ENCODE measurements at regions not wholly inside any gene's neighbourhood (a gene's known extent, or its start where the extent isn't known, plus 50 kb on each side); places are given as distances from the start of the nearest gene placed in this dataset.

DNA sequence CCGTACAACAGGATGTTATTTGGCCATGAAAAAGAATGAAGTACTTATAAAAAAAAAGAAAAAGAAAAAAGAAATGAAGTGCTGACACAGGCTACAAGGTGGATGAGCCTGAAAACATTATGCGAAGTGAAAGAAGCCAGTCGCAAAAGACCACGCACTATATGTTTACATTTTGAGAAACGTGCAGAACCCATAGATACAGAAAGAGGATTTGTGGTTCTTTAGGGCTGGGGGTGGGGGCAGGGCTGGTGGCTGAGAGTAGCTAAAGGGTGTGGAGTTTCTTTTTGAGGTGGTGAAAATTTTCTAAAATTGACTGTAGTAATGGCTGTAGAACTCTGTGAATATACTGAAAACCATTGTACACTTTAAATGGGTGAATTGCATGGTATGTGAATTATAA is 86.0 kb upstream of the FAM20C start:
- Histone ChIP-seq H3K4me1 (ENCODE audit: insufficient read depth, low read length) (no peaks in the 10 kb centered on the region), H3K36me3 (ENCODE audit: insufficient read depth, low read length) (no peaks in the 10 kb centered on the region), H2AFZ (ENCODE audit: low read depth, low read length) (no peak overlapping the region), H3K27ac (ENCODE audit: low read length) (no peak overlapping the region), H3K4me2 (ENCODE audit: insufficient read depth, low read length) (no peak overlapping the region), H3K79me2 (ENCODE audit: insufficient read depth, low read length) (no peaks in the 10 kb centered on the region), H3K4me3 (ENCODE audit: low read depth in 1 of 2, low read length in 2 of 2) (no peak overlapping the region), H3K9me3 (ENCODE audit: insufficient read depth, low read length, severe bottlenecking) (no peaks in the 10 kb centered on the region), H3K9ac (ENCODE audit: low read depth, low read length) (no peak overlapping the region), H3K27me3 (ENCODE audit: insufficient read depth, low read length, poor library complexity) (peaks cover 3% of the 10 kb centered on the region), H4K20me1 (ENCODE audit: insufficient read depth, low read length) (peaks cover 4% of the 10 kb centered on the region)
- TF ChIP-seq, protein P1, sequence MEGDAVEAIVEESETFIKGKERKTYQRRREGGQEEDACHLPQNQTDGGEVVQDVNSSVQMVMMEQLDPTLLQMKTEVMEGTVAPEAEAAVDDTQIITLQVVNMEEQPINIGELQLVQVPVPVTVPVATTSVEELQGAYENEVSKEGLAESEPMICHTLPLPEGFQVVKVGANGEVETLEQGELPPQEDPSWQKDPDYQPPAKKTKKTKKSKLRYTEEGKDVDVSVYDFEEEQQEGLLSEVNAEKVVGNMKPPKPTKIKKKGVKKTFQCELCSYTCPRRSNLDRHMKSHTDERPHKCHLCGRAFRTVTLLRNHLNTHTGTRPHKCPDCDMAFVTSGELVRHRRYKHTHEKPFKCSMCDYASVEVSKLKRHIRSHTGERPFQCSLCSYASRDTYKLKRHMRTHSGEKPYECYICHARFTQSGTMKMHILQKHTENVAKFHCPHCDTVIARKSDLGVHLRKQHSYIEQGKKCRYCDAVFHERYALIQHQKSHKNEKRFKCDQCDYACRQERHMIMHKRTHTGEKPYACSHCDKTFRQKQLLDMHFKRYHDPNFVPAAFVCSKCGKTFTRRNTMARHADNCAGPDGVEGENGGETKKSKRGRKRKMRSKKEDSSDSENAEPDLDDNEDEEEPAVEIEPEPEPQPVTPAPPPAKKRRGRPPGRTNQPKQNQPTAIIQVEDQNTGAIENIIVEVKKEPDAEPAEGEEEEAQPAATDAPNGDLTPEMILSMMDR (IDR thresholded peaks at IDR 0.05; ENCODE audit: borderline replicate concordance, extremely low read depth, low read length, poor library complexity, severe bottlenecking), result no peak
- no peak for TF ChIP-seq EZH2 (IDR thresholded peaks at IDR 0.05; ENCODE audit: borderline replicate concordance, low read depth, low read length, severe bottlenecking)
- no peak for ATAC-seq (ENCODE audit: insufficient read depth, low read depth)
- DNase-seq, result no peak

DNA sequence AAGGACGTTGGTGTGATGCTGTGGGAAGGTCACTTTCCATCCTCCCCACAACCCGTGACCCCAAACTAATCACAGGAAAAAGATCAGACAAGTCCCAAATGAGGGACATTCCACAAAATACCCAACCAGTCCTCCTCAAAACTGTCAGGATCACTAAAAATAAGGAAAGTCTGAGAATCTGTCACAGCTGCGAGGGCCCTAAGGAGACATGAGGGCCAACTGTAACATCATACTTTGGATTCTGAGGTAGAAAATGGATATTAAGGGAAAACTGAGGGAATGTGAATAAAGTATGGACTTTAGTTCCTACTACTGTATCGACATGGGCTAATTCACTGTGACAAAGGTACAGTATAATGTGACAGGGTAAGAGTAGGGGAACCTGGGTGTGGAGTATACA is 85.1 kb upstream of the FAM20C start:
- no peak overlapping the region for H2AFZ ChIP-seq (ENCODE audit: low read depth, low read length)
- H3K4me2 ChIP-seq (ENCODE audit: insufficient read depth, low read length), result no peak overlapping the region
- no peaks in the 10 kb centered on the region for H3K9me3 ChIP-seq (ENCODE audit: insufficient read depth, low read length, severe bottlenecking)
- no peaks in the 10 kb centered on the region for H3K4me1 ChIP-seq (ENCODE audit: insufficient read depth, low read length)
- H3K27ac ChIP-seq (ENCODE audit: low read length), result no peak overlapping the region
- H3K27me3 ChIP-seq (ENCODE audit: insufficient read depth, low read length, poor library complexity), result no peaks in the 10 kb centered on the region
- H3K9ac ChIP-seq (ENCODE audit: low read depth, low read length), result no peak overlapping the region
- no peak overlapping the region for H3K4me3 ChIP-seq (ENCODE audit: low read depth in 1 of 2, low read length in 2 of 2)
- DNase-seq (no peak), ATAC-seq (ENCODE audit: insufficient read depth, low read depth) (no peak)
- no peaks in the 10 kb centered on the region for H3K79me2 ChIP-seq (ENCODE audit: insufficient read depth, low read length)
- H4K20me1 ChIP-seq (ENCODE audit: insufficient read depth, low read length), result peaks cover 4% of the 10 kb centered on the region
- no peaks in the 10 kb centered on the region for H3K36me3 ChIP-seq (ENCODE audit: insufficient read depth, low read length)
- no peak for TF ChIP-seq EZH2 (IDR thresholded peaks at IDR 0.05; ENCODE audit: borderline replicate concordance, low read depth, low read length, severe bottlenecking)
- TF ChIP-seq, protein P1 (IDR thresholded peaks at IDR 0.05; ENCODE audit: borderline replicate concordance, extremely low read depth, low read length, poor library complexity, severe bottlenecking), result no peak

DNA sequence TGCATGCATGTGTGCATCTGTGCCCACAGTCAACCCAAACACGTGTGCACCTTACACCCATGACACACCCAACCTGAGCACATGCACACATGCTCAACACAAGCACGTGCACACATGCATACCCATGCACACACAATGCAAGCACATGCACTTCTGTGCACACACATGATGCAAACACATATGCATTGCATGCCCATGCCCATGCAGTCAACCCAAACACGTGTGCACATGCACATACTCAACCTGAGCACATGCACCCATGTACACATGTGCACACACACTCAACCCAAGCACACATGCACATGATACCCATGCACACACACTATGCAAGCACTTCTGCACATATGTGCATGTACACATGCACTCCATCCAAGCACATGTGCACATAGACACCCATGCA is 84.5 kb upstream of the FAM20C start:
- Histone ChIP-seq H4K20me1 (ENCODE audit: insufficient read depth, low read length) (peaks cover 4% of the 10 kb centered on the region), H3K9me3 (ENCODE audit: insufficient read depth, low read length, severe bottlenecking) (no peaks in the 10 kb centered on the region), H2AFZ (ENCODE audit: low read depth, low read length) (no peak overlapping the region), H3K4me1 (ENCODE audit: insufficient read depth, low read length) (no peaks in the 10 kb centered on the region), H3K27me3 (ENCODE audit: insufficient read depth, low read length, poor library complexity) (no peaks in the 10 kb centered on the region), H3K36me3 (ENCODE audit: insufficient read depth, low read length) (no peaks in the 10 kb centered on the region), H3K79me2 (ENCODE audit: insufficient read depth, low read length) (no peaks in the 10 kb centered on the region), H3K4me3 (ENCODE audit: low read depth in 1 of 2, low read length in 2 of 2) (no peak overlapping the region), H3K27ac (ENCODE audit: low read length) (no peak overlapping the region), H3K4me2 (ENCODE audit: insufficient read depth, low read length) (no peak overlapping the region), H3K9ac (ENCODE audit: low read depth, low read length) (no peak overlapping the region)
- DNase-seq (no peak), ATAC-seq (ENCODE audit: insufficient read depth, low read depth) (no peak)
- TF ChIP-seq, protein P1 (IDR thresholded peaks at IDR 0.05; ENCODE audit: borderline replicate concordance, extremely low read depth, low read length, poor library complexity, severe bottlenecking), result no peak
- no peak for TF ChIP-seq EZH2 (IDR thresholded peaks at IDR 0.05; ENCODE audit: borderline replicate concordance, low read depth, low read length, severe bottlenecking)

DNA sequence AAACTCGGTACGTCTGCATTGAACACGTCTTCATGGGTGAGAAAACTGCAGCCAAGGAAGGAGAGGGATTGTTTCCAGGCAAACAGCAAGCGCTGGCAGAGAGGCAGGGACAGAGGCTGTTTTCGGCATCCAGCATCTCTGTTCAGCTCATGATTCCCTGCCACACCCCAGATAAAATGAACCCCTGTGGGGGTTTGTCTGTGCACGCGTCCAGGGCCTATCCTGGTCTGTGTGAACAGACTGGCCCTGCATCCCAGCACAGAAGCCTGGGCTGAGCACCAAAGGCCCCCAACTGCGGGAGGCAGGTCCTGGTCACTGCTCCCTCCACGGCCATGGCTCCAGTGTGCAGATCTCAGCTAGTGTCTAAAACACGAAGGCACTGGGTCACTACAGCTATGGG is 83.3 kb upstream of the FAM20C start:
- Histone ChIP-seq H2AFZ (ENCODE audit: low read depth, low read length) (no peak overlapping the region), H3K79me2 (ENCODE audit: insufficient read depth, low read length) (no peaks in the 10 kb centered on the region), H3K36me3 (ENCODE audit: insufficient read depth, low read length) (no peaks in the 10 kb centered on the region), H3K4me1 (ENCODE audit: insufficient read depth, low read length) (no peaks in the 10 kb centered on the region), H3K4me3 (ENCODE audit: low read depth in 1 of 2, low read length in 2 of 2) (no peak overlapping the region), H3K27me3 (ENCODE audit: insufficient read depth, low read length, poor library complexity) (no peaks in the 10 kb centered on the region), H3K4me2 (ENCODE audit: insufficient read depth, low read length) (no peak overlapping the region), H3K9me3 (ENCODE audit: insufficient read depth, low read length, severe bottlenecking) (peaks cover 6% of the 10 kb centered on the region), H3K9ac (ENCODE audit: low read depth, low read length) (no peak overlapping the region), H4K20me1 (ENCODE audit: insufficient read depth, low read length) (peaks cover 4% of the 10 kb centered on the region), H3K27ac (ENCODE audit: low read length) (no peak overlapping the region)
- ATAC-seq (ENCODE audit: insufficient read depth, low read depth) (no peak), DNase-seq (no peak)
- no peak for TF ChIP-seq EZH2 (IDR thresholded peaks at IDR 0.05; ENCODE audit: borderline replicate concordance, low read depth, low read length, severe bottlenecking)
- TF ChIP-seq, protein P1 (IDR thresholded peaks at IDR 0.05; ENCODE audit: borderline replicate concordance, extremely low read depth, low read length, poor library complexity, severe bottlenecking), result no peak
